ENCODE measurements at regions not wholly inside any gene's neighbourhood (a gene's known extent, or its start where the extent isn't known, plus 50 kb on each side); places are given as distances from the start of the nearest gene placed in this dataset.

- peaks cover 2% of the 10 kb centered on the region for H3K4me1 ChIP-seq (ENCODE audit: control insufficient read depth, insufficient read depth, low read length)
- no peak overlapping the region for H3K4me3 ChIP-seq (ENCODE audit: low read depth, low read length)
- TF ChIP-seq HIC1 (tag by site-specific recombination; IDR thresholded peaks at IDR 0.05): no peak
- no peak for TF ChIP-seq ZSCAN23 (tag by site-specific recombination; IDR thresholded peaks at IDR 0.05)
- TF ChIP-seq, protein P1, sequence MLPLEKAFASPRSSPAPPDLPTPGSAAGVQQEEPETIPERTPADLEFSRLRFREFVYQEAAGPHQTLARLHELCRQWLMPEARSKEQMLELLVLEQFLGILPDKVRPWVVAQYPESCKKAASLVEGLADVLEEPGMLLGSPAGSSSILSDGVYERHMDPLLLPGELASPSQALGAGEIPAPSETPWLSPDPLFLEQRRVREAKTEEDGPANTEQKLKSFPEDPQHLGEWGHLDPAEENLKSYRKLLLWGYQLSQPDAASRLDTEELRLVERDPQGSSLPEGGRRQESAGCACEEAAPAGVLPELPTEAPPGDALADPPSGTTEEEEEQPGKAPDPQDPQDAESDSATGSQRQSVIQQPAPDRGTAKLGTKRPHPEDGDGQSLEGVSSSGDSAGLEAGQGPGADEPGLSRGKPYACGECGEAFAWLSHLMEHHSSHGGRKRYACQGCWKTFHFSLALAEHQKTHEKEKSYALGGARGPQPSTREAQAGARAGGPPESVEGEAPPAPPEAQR (tag by site-specific recombination; IDR thresholded peaks at IDR 0.05): no peak
- TF ChIP-seq ZNF266 (tag by site-specific recombination; IDR thresholded peaks at IDR 0.05; ENCODE audit: low read depth): no peak
- TF ChIP-seq ZNF585B (tag by site-specific recombination; IDR thresholded peaks at IDR 0.05): no peak
- TF ChIP-seq ZNF416 (tag by site-specific recombination; IDR thresholded peaks at IDR 0.05): no peak
- no peak for TF ChIP-seq KLF10 (tag by site-specific recombination; IDR thresholded peaks at IDR 0.05)
- TF ChIP-seq TSHZ1 (tag by site-specific recombination; IDR thresholded peaks at IDR 0.05; ENCODE audit: borderline replicate concordance): no peak
- TF ChIP-seq ZNF169 (tag by site-specific recombination; IDR thresholded peaks at IDR 0.05): no peak
- no peak for TF ChIP-seq ZNF639 (tag by site-specific recombination; IDR thresholded peaks at IDR 0.05)
- TF ChIP-seq ZNF24 (tag by site-specific recombination; IDR thresholded peaks at IDR 0.05): no peak
- TF ChIP-seq, protein P2, sequence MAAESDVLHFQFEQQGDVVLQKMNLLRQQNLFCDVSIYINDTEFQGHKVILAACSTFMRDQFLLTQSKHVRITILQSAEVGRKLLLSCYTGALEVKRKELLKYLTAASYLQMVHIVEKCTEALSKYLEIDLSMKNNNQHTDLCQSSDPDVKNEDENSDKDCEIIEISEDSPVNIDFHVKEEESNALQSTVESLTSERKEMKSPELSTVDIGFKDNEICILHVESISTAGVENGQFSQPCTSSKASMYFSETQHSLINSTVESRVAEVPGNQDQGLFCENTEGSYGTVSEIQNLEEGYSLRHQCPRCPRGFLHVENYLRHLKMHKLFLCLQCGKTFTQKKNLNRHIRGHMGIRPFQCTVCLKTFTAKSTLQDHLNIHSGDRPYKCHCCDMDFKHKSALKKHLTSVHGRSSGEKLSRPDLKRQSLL (tag by site-specific recombination; IDR thresholded peaks at IDR 0.05): no peak
- TF ChIP-seq HOXC10 (CRISPR knock-in tag; IDR thresholded peaks at IDR 0.05): no peak
- no peak for TF ChIP-seq ZNF214 (tag by site-specific recombination; IDR thresholded peaks at IDR 0.05; ENCODE audit: borderline replicate concordance)
- no peak for TF ChIP-seq ZFP3 (tag by site-specific recombination; IDR thresholded peaks at IDR 0.05; ENCODE audit: low read depth)
- no peak for TF ChIP-seq ZNF629 (tag by site-specific recombination; IDR thresholded peaks at IDR 0.05)
- no peak for TF ChIP-seq ZNF140 (tag by site-specific recombination; IDR thresholded peaks at IDR 0.05)
- CTCF ChIA-PET: no interaction called here
- no peak overlapping the region for H3K27ac ChIP-seq (ENCODE audit: extremely low read depth, low read depth, low read length)
- no peaks in the 10 kb centered on the region for H3K9me3 ChIP-seq (ENCODE audit: control insufficient read depth, insufficient read depth, low read depth, low read length)
- POLR2A ChIA-PET: no interaction called here
- H3K36me3 ChIP-seq (ENCODE audit: control insufficient read depth in 2 of 2, insufficient read depth in 1 of 2, low read length in 2 of 2): no peaks in the 10 kb centered on the region
Measured at GRCh38 chr5:74414228-74414627, 226.3 kb downstream of the ENC1 start.

Measured in HEK293 (cell line).